ENCODE measurements at regions not wholly inside any gene's neighbourhood (a gene's known extent, or its start where the extent isn't known, plus 50 kb on each side); places are given as distances from the start of the nearest gene placed in this dataset.
A peak's percentile ranks its signal among the peaks of the same experiment; 100 is the strongest.

- DNase-seq: no peak
- TF ChIP-seq CTCF (IDR thresholded peaks at IDR 0.05; ENCODE audit: low read depth, low read length, missing control alignments): no peak
- Histone ChIP-seq H3K27me3 (replicated peaks) (no peaks in the 10 kb centered on the region), H3K4me3 (ENCODE audit: low read depth, low read length) (no peak overlapping the region), H3K36me3 (replicated peaks) (no peaks in the 10 kb centered on the region), H3K27ac (no peak overlapping the region)
- in situ Hi-C loops (cut with HindIII; ENCODE audit: low pct_ligation_motif_present, low sequenced_read_pairs): no loop called here
Measured at GRCh38 chr4:111793433-111794091, 351.7 kb upstream of the FAM241A start.

- in situ Hi-C loops (cut with HindIII; ENCODE audit: low pct_ligation_motif_present, low sequenced_read_pairs): no loop called here
- Histone ChIP-seq H3K4me3 (ENCODE audit: low read depth, low read length) (no peak overlapping the region), H3K27me3 (replicated peaks) (no peaks in the 10 kb centered on the region), H3K27ac (no peak overlapping the region), H3K36me3 (replicated peaks) (no peaks in the 10 kb centered on the region)
- no peak for DNase-seq
- no peak for TF ChIP-seq CTCF (IDR thresholded peaks at IDR 0.05; ENCODE audit: low read depth, low read length, missing control alignments)
Measured at GRCh38 chr4:111797455-111798163, 347.6 kb upstream of the FAM241A start.

- in situ Hi-C loops (cut with HindIII; ENCODE audit: low pct_ligation_motif_present, low sequenced_read_pairs): no loop called here
- DNase-seq: no peak
- Histone ChIP-seq H3K36me3 (replicated peaks) (no peaks in the 10 kb centered on the region), H3K4me3 (ENCODE audit: low read depth, low read length) (no peak overlapping the region), H3K27ac (no peak overlapping the region), H3K27me3 (replicated peaks) (no peaks in the 10 kb centered on the region)
- peak; percentile 16 for TF ChIP-seq CTCF (IDR thresholded peaks at IDR 0.05; ENCODE audit: low read depth, low read length, missing control alignments)
Measured at GRCh38 chr4:111798840-111799239, 346.4 kb upstream of the FAM241A start.

GRCh38 chr4:111800551-111800950 lies 344.7 kb upstream of the FAM241A start:
- in situ Hi-C loops (cut with HindIII; ENCODE audit: low pct_ligation_motif_present, low sequenced_read_pairs): no loop called here
- H3K4me3 ChIP-seq (ENCODE audit: low read depth, low read length): no peak overlapping the region
- H3K27ac ChIP-seq: no peak overlapping the region
- no peak for DNase-seq
- H3K36me3 ChIP-seq (replicated peaks): no peaks in the 10 kb centered on the region
- H3K27me3 ChIP-seq (replicated peaks): no peaks in the 10 kb centered on the region
- TF ChIP-seq CTCF (IDR thresholded peaks at IDR 0.05; ENCODE audit: low read depth, low read length, missing control alignments): no peak

- Histone ChIP-seq H3K36me3 (replicated peaks) (no peaks in the 10 kb centered on the region), H3K4me3 (ENCODE audit: low read depth, low read length) (no peak overlapping the region), H3K27ac (no peak overlapping the region), H3K27me3 (replicated peaks) (no peaks in the 10 kb centered on the region)
- in situ Hi-C loops (cut with HindIII; ENCODE audit: low pct_ligation_motif_present, low sequenced_read_pairs): no loop called here
- no peak for TF ChIP-seq CTCF (IDR thresholded peaks at IDR 0.05; ENCODE audit: low read depth, low read length, missing control alignments)
- DNase-seq: no peak
Measured at GRCh38 chr4:111802191-111802590, 343.1 kb upstream of the FAM241A start.

Measured in brain microvascular endothelial cell (primary cell).